ENCODE measurements at regions not wholly inside any gene's neighbourhood (a gene's known extent, or its start where the extent isn't known, plus 50 kb on each side); places are given as distances from the start of the nearest gene placed in this dataset.
"Not testable (repeated sequence)": the region's sequence is repeated elsewhere in the genome, so short reads cannot be mapped to it uniquely, and the experiment has no call there.

DNA sequence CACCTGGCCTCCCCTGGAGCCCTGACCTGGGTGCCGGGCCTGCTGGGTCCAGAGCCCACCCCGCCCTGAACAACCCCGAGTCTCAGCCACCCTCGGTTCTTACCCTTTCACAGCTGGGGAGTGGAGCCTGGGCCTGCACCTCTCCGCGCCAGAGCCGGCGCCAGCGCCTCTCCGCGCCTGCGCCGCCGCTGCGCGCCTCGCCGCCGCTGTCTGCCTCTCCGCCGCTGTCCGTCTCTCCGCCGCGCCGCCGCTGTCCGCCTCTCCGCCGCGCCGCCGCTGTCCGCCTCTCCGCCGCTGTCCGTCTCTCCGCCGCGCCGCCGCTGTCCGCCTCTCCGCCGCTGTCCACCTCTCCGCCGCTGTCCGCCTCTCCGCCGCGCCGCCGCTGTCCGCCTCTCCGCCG lies 326.9 kb upstream of the PLGLB1 start:
- not testable (repeated sequence) for TF ChIP-seq RFX5 (IDR thresholded peaks at IDR 0.05); ESRRA (IDR thresholded peaks at IDR 0.05; ENCODE audit: borderline replicate concordance, low read length); POLR2A (IDR thresholded peaks at IDR 0.05; ENCODE audit: low read length); BHLHE40 (IDR thresholded peaks at IDR 0.05; ENCODE audit: low read depth, low read length); RCOR1 (IDR thresholded peaks at IDR 0.05; ENCODE audit: low read depth, low read length); CHD4 (IDR thresholded peaks at IDR 0.05; ENCODE audit: borderline replicate concordance)
- TF ChIP-seq, protein P1, sequence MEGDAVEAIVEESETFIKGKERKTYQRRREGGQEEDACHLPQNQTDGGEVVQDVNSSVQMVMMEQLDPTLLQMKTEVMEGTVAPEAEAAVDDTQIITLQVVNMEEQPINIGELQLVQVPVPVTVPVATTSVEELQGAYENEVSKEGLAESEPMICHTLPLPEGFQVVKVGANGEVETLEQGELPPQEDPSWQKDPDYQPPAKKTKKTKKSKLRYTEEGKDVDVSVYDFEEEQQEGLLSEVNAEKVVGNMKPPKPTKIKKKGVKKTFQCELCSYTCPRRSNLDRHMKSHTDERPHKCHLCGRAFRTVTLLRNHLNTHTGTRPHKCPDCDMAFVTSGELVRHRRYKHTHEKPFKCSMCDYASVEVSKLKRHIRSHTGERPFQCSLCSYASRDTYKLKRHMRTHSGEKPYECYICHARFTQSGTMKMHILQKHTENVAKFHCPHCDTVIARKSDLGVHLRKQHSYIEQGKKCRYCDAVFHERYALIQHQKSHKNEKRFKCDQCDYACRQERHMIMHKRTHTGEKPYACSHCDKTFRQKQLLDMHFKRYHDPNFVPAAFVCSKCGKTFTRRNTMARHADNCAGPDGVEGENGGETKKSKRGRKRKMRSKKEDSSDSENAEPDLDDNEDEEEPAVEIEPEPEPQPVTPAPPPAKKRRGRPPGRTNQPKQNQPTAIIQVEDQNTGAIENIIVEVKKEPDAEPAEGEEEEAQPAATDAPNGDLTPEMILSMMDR (IDR thresholded peaks at IDR 0.05), result not testable (repeated sequence)
- TF ChIP-seq, protein P2, sequence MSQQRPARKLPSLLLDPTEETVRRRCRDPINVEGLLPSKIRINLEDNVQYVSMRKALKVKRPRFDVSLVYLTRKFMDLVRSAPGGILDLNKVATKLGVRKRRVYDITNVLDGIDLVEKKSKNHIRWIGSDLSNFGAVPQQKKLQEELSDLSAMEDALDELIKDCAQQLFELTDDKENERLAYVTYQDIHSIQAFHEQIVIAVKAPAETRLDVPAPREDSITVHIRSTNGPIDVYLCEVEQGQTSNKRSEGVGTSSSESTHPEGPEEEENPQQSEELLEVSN (IDR thresholded peaks at IDR 0.05; ENCODE audit: borderline replicate concordance, low read depth), result not testable (repeated sequence)
- TF ChIP-seq, protein P3, sequence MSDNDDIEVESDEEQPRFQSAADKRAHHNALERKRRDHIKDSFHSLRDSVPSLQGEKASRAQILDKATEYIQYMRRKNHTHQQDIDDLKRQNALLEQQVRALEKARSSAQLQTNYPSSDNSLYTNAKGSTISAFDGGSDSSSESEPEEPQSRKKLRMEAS (IDR thresholded peaks at IDR 0.05), result not testable (repeated sequence)
- TF ChIP-seq, protein P4, sequence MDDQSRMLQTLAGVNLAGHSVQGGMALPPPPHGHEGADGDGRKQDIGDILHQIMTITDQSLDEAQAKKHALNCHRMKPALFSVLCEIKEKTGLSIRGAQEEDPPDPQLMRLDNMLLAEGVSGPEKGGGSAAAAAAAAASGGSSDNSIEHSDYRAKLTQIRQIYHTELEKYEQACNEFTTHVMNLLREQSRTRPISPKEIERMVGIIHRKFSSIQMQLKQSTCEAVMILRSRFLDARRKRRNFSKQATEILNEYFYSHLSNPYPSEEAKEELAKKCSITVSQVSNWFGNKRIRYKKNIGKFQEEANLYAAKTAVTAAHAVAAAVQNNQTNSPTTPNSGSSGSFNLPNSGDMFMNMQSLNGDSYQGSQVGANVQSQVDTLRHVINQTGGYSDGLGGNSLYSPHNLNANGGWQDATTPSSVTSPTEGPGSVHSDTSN (IDR thresholded peaks at IDR 0.05), result not testable (repeated sequence)
